H9 (cell line): ENCODE measurements at regions not wholly inside any gene's neighbourhood (a gene's known extent, or its start where the extent isn't known, plus 50 kb on each side); places are given as distances from the start of the nearest gene placed in this dataset.

Experiments
- DNase-seq: peaks from one replicate; pipeline ENCODE4 v3.0.0-alpha.2; 2017
- H2AFZ ChIP-seq: one replicate; pipeline ENCODE4 v1.6.1; 2013; ENCODE audit warnings: mild to moderate bottlenecking, low read length, control low read depth, moderate library complexity
- H2AK5ac ChIP-seq: 2 replicates; pipeline ENCODE4 v1.6.1; 2013; ENCODE audit warnings: low read length, control low read depth, mixed read lengths; ENCODE audit not compliant: insufficient read length
- H2BK120ac ChIP-seq: one replicate; pipeline ENCODE4 v1.6.1; 2013; ENCODE audit warnings: low read depth, mild to moderate bottlenecking, low read length, control low read depth, inconsistent platforms; ENCODE audit not compliant: poor library complexity, severe bottlenecking
- H2BK12ac ChIP-seq: 2 replicates; pipeline ENCODE4 v1.6.1; 2013; ENCODE audit warnings: low read length, control low read depth, mixed read lengths, low read depth; ENCODE audit not compliant: insufficient read length
- H2BK15ac ChIP-seq: 2 replicates; pipeline ENCODE4 v1.6.1; 2013; ENCODE audit warnings: low read depth, low read length, control low read depth
- H2BK20ac ChIP-seq: one replicate; pipeline ENCODE4 v1.6.1; 2013; ENCODE audit warnings: low read depth, mild to moderate bottlenecking, low read length, control low read depth, inconsistent platforms; ENCODE audit not compliant: poor library complexity, severe bottlenecking
- H2BK5ac ChIP-seq: 2 replicates; pipeline ENCODE4 v1.6.1; 2013; ENCODE audit warnings: low read length, control low read depth, mixed read lengths; ENCODE audit not compliant: insufficient read length
- H3K14ac ChIP-seq: 2 replicates; pipeline ENCODE4 v1.6.1; 2013; ENCODE audit warnings: low read length, control low read depth; ENCODE audit not compliant: insufficient read depth
- H3K18ac ChIP-seq: 2 replicates; pipeline ENCODE4 v1.6.1; 2013; ENCODE audit warnings: low read depth, mild to moderate bottlenecking, mixed read lengths, low read length, control low read depth; ENCODE audit not compliant: insufficient read length
- H3K23ac ChIP-seq: 2 replicates; pipeline ENCODE4 v1.6.1; 2013; ENCODE audit warnings: low read length, control low read depth, mixed read lengths, low read depth; ENCODE audit not compliant: insufficient read length
- H3K23me2 ChIP-seq: 2 replicates; pipeline ENCODE4 v1.6.1; 2013; ENCODE audit warnings: low read depth, mild to moderate bottlenecking, mixed read lengths, low read length, control low read depth; ENCODE audit not compliant: insufficient read length, poor library complexity, severe bottlenecking
- H3K27ac ChIP-seq: 2 replicates; pipeline ENCODE4 v1.5.1; 2013; ENCODE audit warnings: low read length, control low read depth, mixed read lengths, low read depth; ENCODE audit not compliant: insufficient read length
- H3K27me3 ChIP-seq: 2 replicates; pipeline ENCODE4 v1.6.1; 2013; ENCODE audit warnings: low read length, control low read depth, inconsistent platforms; ENCODE audit not compliant: insufficient read depth
- H3K4ac ChIP-seq: 2 replicates; pipeline ENCODE4 v1.6.1; 2013; ENCODE audit warnings: low read depth, mild to moderate bottlenecking, control low read depth, inconsistent platforms, low read length, moderate library complexity
- H3K4me1 ChIP-seq: 2 replicates; pipeline ENCODE4 v1.6.1; 2013; ENCODE audit warnings: low read length, control low read depth, inconsistent platforms; ENCODE audit not compliant: insufficient read depth
- H3K4me2 ChIP-seq: 2 replicates; pipeline ENCODE4 v1.6.1; 2013; ENCODE audit warnings: low read length, control low read depth, mixed read lengths; ENCODE audit not compliant: insufficient read length, insufficient read depth
- H3K56ac ChIP-seq: 2 replicates; pipeline ENCODE4 v1.6.1; 2013; ENCODE audit warnings: low read depth, mild to moderate bottlenecking, mixed read lengths, low read length, control low read depth; ENCODE audit not compliant: insufficient read length
- H3K79me1 ChIP-seq: 2 replicates; pipeline ENCODE4 v1.6.1; 2013; ENCODE audit warnings: low read depth, mild to moderate bottlenecking, moderate library complexity, low read length, control low read depth, inconsistent platforms; ENCODE audit not compliant: insufficient read depth, poor library complexity, severe bottlenecking
- H3K79me2 ChIP-seq: 2 replicates; pipeline ENCODE4 v1.6.1; 2013; ENCODE audit warnings: low read length, control low read depth, inconsistent platforms; ENCODE audit not compliant: insufficient read depth
- H3K9ac ChIP-seq: 2 replicates; pipeline ENCODE4 v1.6.1; 2013; ENCODE audit warnings: low read length, control low read depth, mixed read lengths; ENCODE audit not compliant: insufficient read length; ENCODE audit errors: extremely low read depth
- H3K9me3 ChIP-seq: one replicate; pipeline ENCODE4 v1.6.1; 2013; ENCODE audit warnings: low read depth, low read length, inconsistent platforms; ENCODE audit not compliant: control insufficient read depth
- H3T11ph ChIP-seq: one replicate; pipeline ENCODE4 v1.6.1; 2013; ENCODE audit warnings: mild to moderate bottlenecking, low read length, control low read depth, inconsistent platforms
- H4K20me1 ChIP-seq: one replicate; pipeline ENCODE4 v1.6.1; 2013; ENCODE audit not compliant: control insufficient read depth, insufficient read length, insufficient read depth
- H4K5ac ChIP-seq: 2 replicates; pipeline ENCODE4 v1.6.1; 2013; ENCODE audit warnings: low read depth, mild to moderate bottlenecking, mixed read lengths, low read length, control low read depth; ENCODE audit not compliant: insufficient read length
- H4K8ac ChIP-seq: replicated peaks from 2 replicates; pipeline ENCODE4 v1.6.1; 2013; ENCODE audit warnings: low read length, control low read depth, mixed read lengths, low read depth; ENCODE audit not compliant: insufficient read length
- H4K91ac ChIP-seq: 2 replicates; pipeline ENCODE4 v1.6.1; 2013; ENCODE audit warnings: low read depth, mild to moderate bottlenecking, moderate library complexity, mixed read lengths, low read length, control low read depth; ENCODE audit not compliant: insufficient read length
- H3K27ac Mint-ChIP-seq, 3 experiments: 2 replicates in 2 of 3; 3 replicates in 1 of 3; pipeline ENCODE4 v1.8.0; 2020 to 2021; ENCODE audit warnings: mixed read lengths in 3 of 3, mild to moderate bottlenecking in 1 of 3, moderate library complexity in 1 of 3
- H3K27me3 Mint-ChIP-seq: 2 replicates; pipeline ENCODE4 v1.8.0; 2021; ENCODE audit warnings: low read depth, mild to moderate bottlenecking, moderate library complexity, mixed read lengths
- H3K36me3 Mint-ChIP-seq, 3 experiments: 2 replicates in 2 of 3; 3 replicates in 1 of 3; pipeline ENCODE4 v1.8.0; 2020 to 2021; ENCODE audit warnings: low read depth in 3 of 3, mixed read lengths in 3 of 3; ENCODE audit not compliant: insufficient read depth in 1 of 3
- H3K4me1 Mint-ChIP-seq, 2 experiments: 2 replicates each; pipeline ENCODE4 v1.8.0; 2020; ENCODE audit warnings: mixed read lengths in 2 of 2
- H3K4me3 Mint-ChIP-seq, 2 experiments: 2 replicates in 1 of 2; 3 replicates in 1 of 2; pipeline ENCODE4 v1.8.0; 2020 to 2021; ENCODE audit warnings: mild to moderate bottlenecking in 2 of 2, mixed read lengths in 2 of 2, moderate library complexity in 1 of 2
- H3K9me3 Mint-ChIP-seq, 2 experiments: 2 replicates in 1 of 2; 3 replicates in 1 of 2; pipeline ENCODE4 v1.8.0; 2020; ENCODE audit warnings: mild to moderate bottlenecking in 2 of 2, mixed read lengths in 2 of 2, moderate library complexity in 1 of 2
- CTCF ChIP-seq: fragments of 200-600 bp; sonication (generic); conservative IDR thresholded peaks from 3 replicates; pipeline ENCODE4 v1.8.0; 2021; ENCODE audit warnings: antibody characterized with exemption, mild to moderate bottlenecking
- WGBS: extraction: QIAGEN DNeasy Blood & Tissue Kit; methylation state at CpG from one replicate; pipeline ENCODE4 v1.1.7; 2013; ENCODE audit warnings: missing lambda C conversion rate, low lambda C conversion rate, mixed read lengths; ENCODE audit not compliant: insufficient read length; ENCODE audit errors: extremely low coverage; 5-methylcytosine and 5-hydroxymethylcytosine counted together

GRCh38 chr1:10856176-10856683, 59.8 kb upstream of the CASZ1 start:
- Histone ChIP-seq H4K8ac (no peak overlapping the region), H2BK15ac (no peak overlapping the region), H3K79me2 (no peaks in the 10 kb centered on the region), H3K79me1 (no peaks in the 10 kb centered on the region), H3K27ac (no peak overlapping the region), H4K20me1 (no peaks in the 10 kb centered on the region), H3K56ac (no peak overlapping the region), H3K14ac (no peak overlapping the region), H3K23ac (no peak overlapping the region), H2BK12ac (no peak overlapping the region), H3K18ac (no peak overlapping the region), H2BK120ac (no peak overlapping the region), H3K9me3 (no peaks in the 10 kb centered on the region), H3K4ac (no peak overlapping the region), H2AK5ac (no peak overlapping the region), H3K27me3 (no peaks in the 10 kb centered on the region), H3K23me2 (no peaks in the 10 kb centered on the region), H2BK5ac (no peak overlapping the region), H4K91ac (no peak overlapping the region), H2AFZ (no peak overlapping the region), H3T11ph (no peak overlapping the region), H2BK20ac (no peak overlapping the region), H3K4me1 (no peaks in the 10 kb centered on the region), H3K4me2 (no peak overlapping the region), H4K5ac (no peak overlapping the region), H3K9ac (no peak overlapping the region)
- no peak for TF ChIP-seq CTCF
- H3K36me3 Mint-ChIP-seq = peaks cover 0 to 6% (median 3%) of the 10 kb centered on the region in 3 experiments; a peak in 4 of 7 replicates
- H3K4me3 Mint-ChIP-seq = no peak overlapping the region
- no peak overlapping the region for H3K27ac Mint-ChIP-seq
- H3K4me1 Mint-ChIP-seq = peaks cover 16 to 24% of the 10 kb centered on the region in 2 experiments
- no peak for DNase-seq
- H3K9me3 Mint-ChIP-seq = peaks cover 5% of the 10 kb centered on the region in 2 experiments
- peaks cover 21% of the 10 kb centered on the region for H3K27me3 Mint-ChIP-seq
- no CpG with 5 or more reads among the region's 16 CpGs for WGBS
